GM19043 (cell line): ENCODE measurements at regions not wholly inside any gene's neighbourhood (a gene's known extent, or its start where the extent isn't known, plus 50 kb on each side); places are given as distances from the start of the nearest gene placed in this dataset.

ENCODE experiments used
- ATAC-seq: cut with Tn5 transposase; IDR thresholded peaks from one replicate; pipeline ENCODE4 v1.9.1; 2021; ENCODE audit warnings: low read depth; ENCODE audit not compliant: unreplicated experiment

- no peak for ATAC-seq
Measured at GRCh38 chr16:17829811-17830210, 359.1 kb upstream of the XYLT1 start.

- no peak for ATAC-seq
Measured at GRCh38 chr16:17828012-17828411, 357.3 kb upstream of the XYLT1 start.

- ATAC-seq = no peak
Measured at GRCh38 chr16:17827313-17827712, 356.6 kb upstream of the XYLT1 start.

GRCh38 chr16:17817943-17818342 lies 347.2 kb upstream of the XYLT1 start:
- no peak for ATAC-seq

GRCh38 chr16:17817260-17817659 lies 346.5 kb upstream of the XYLT1 start:
- ATAC-seq = no peak

GRCh38 chr16:17812771-17813170 lies 342.0 kb upstream of the XYLT1 start:
- ATAC-seq = no peak

- ATAC-seq = no peak
Measured at GRCh38 chr16:17804857-17805256, 334.1 kb upstream of the XYLT1 start.

- no peak for ATAC-seq
Measured at GRCh38 chr16:17803625-17804410, 333.1 kb upstream of the XYLT1 start.

- no peak for ATAC-seq
Measured at GRCh38 chr16:17802571-17802970, 331.8 kb upstream of the XYLT1 start.

- ATAC-seq = no peak
Measured at GRCh38 chr16:17801068-17801467, 330.3 kb upstream of the XYLT1 start.

- no peak for ATAC-seq
Measured at GRCh38 chr16:17798716-17799115, 328.0 kb upstream of the XYLT1 start.

- ATAC-seq = no peak
Measured at GRCh38 chr16:17793354-17793753, 322.6 kb upstream of the XYLT1 start.

- ATAC-seq = no peak
Measured at GRCh38 chr16:17784073-17784472, 313.3 kb upstream of the XYLT1 start.

GRCh38 chr16:17780181-17780580 lies 309.4 kb upstream of the XYLT1 start:
- ATAC-seq = no peak

GRCh38 chr16:17777408-17777863 lies 306.7 kb upstream of the XYLT1 start:
- no peak for ATAC-seq

GRCh38 chr16:17776888-17777287 lies 306.1 kb upstream of the XYLT1 start:
- no peak for ATAC-seq

- no peak for ATAC-seq
Measured at GRCh38 chr16:17776465-17776864, 305.7 kb upstream of the XYLT1 start.

- no peak for ATAC-seq
Measured at GRCh38 chr16:17775061-17775460, 304.3 kb upstream of the XYLT1 start.

- ATAC-seq = no peak
Measured at GRCh38 chr16:17773698-17774101, 302.9 kb upstream of the XYLT1 start.

GRCh38 chr16:17770104-17770503 lies 299.3 kb upstream of the XYLT1 start:
- ATAC-seq = no peak

- ATAC-seq = no peak
Measured at GRCh38 chr16:17769065-17769464, 298.3 kb upstream of the XYLT1 start.

GRCh38 chr16:17768257-17768656 lies 297.5 kb upstream of the XYLT1 start:
- no peak for ATAC-seq

- ATAC-seq = no peak
Measured at GRCh38 chr16:17766012-17766411, 295.3 kb upstream of the XYLT1 start.
